ENCODE measurements at regions not wholly inside any gene's neighbourhood (a gene's known extent, or its start where the extent isn't known, plus 50 kb on each side); places are given as distances from the start of the nearest gene placed in this dataset.

- Histone ChIP-seq H3K4me2 (ENCODE audit: low read length) (no peak overlapping the region), H3K36me3 (ENCODE audit: insufficient read depth, low read length) (no peaks in the 10 kb centered on the region), H3K27me3 (ENCODE audit: insufficient read depth, low read depth, low read length) (no peaks in the 10 kb centered on the region), H3K9me3 (ENCODE audit: low read length) (no peaks in the 10 kb centered on the region), H4K20me1 (ENCODE audit: insufficient read depth) (no peaks in the 10 kb centered on the region), H3K4me3 (ENCODE audit: low read length) (no peak overlapping the region), H3K9me2 (ENCODE audit: insufficient read depth, low read length) (no peaks in the 10 kb centered on the region), H3F3A (ENCODE audit: insufficient read depth, low read length, poor library complexity, severe bottlenecking) (no peaks in the 10 kb centered on the region), H3K9ac (ENCODE audit: low read length) (no peak overlapping the region), H2AFZ (ENCODE audit: low read depth, low read length) (no peak overlapping the region), H3K27ac (ENCODE audit: low read length) (no peak overlapping the region), H3K79me2 (replicated peaks; ENCODE audit: insufficient read depth, low read length) (no peaks in the 10 kb centered on the region)
- TF ChIP-seq EZH2 (IDR thresholded peaks at IDR 0.05; ENCODE audit: borderline replicate concordance, insufficient read depth, low read length, poor library complexity, severe bottlenecking) (no peak), CTCF (IDR thresholded peaks at IDR 0.05; ENCODE audit: poor library complexity, severe bottlenecking) (no peak), TAF1 (IDR thresholded peaks at IDR 0.05; ENCODE audit: low read depth) (no peak), MXI1 (conservative IDR thresholded peaks at IDR 0.05; ENCODE audit: poor library complexity, severe bottlenecking) (no peak), EP300 (conservative IDR thresholded peaks at IDR 0.05; ENCODE audit: poor library complexity, severe bottlenecking) (no peak), POLR2AphosphoS5 (IDR thresholded peaks at IDR 0.05) (no peak), SMC3 (conservative IDR thresholded peaks at IDR 0.05; ENCODE audit: poor library complexity) (no peak), REST (IDR thresholded peaks at IDR 0.05; ENCODE audit: borderline replicate concordance) (no peak), RAD21 (conservative IDR thresholded peaks at IDR 0.05) (no peak)
Observed at GRCh38 chr4:107518076-107518475, 202.0 kb downstream of the PAPSS1 start.

DNA sequence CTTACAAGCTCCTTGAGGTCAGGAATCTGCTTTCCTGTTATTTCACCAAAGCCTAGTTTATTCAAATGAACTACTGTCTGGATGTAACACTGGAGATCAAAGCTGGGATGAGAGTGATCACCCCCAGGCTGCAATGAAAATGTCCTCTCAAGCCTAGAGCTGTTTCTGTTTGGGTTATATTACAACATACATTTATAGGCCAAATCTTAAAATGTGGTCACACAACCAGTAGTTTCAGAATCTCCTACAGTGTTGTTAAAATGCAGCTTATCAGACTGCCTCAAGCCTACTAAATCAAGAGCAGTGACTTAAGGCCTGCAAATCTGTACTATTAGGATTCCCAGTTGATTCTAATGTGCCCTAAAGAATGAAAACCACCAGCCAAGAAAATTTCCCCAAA is 207.5 kb downstream of the PAPSS1 start:
- Histone ChIP-seq H4K20me1 (ENCODE audit: insufficient read depth) (no peaks in the 10 kb centered on the region), H3K9me3 (ENCODE audit: low read length) (no peaks in the 10 kb centered on the region), H3K27ac (ENCODE audit: low read length) (no peak overlapping the region), H3K9ac (ENCODE audit: low read length) (no peak overlapping the region), H3K4me2 (ENCODE audit: low read length) (no peak overlapping the region), H3K27me3 (ENCODE audit: insufficient read depth, low read depth, low read length) (no peaks in the 10 kb centered on the region), H3K79me2 (replicated peaks; ENCODE audit: insufficient read depth, low read length) (no peaks in the 10 kb centered on the region), H3K36me3 (ENCODE audit: insufficient read depth, low read length) (no peaks in the 10 kb centered on the region), H3K4me3 (ENCODE audit: low read length) (no peak overlapping the region), H3F3A (ENCODE audit: insufficient read depth, low read length, poor library complexity, severe bottlenecking) (no peaks in the 10 kb centered on the region), H3K9me2 (ENCODE audit: insufficient read depth, low read length) (no peaks in the 10 kb centered on the region), H2AFZ (ENCODE audit: low read depth, low read length) (no peak overlapping the region)
- TF ChIP-seq EZH2 (IDR thresholded peaks at IDR 0.05; ENCODE audit: borderline replicate concordance, insufficient read depth, low read length, poor library complexity, severe bottlenecking) (no peak), SMC3 (conservative IDR thresholded peaks at IDR 0.05; ENCODE audit: poor library complexity) (no peak), REST (IDR thresholded peaks at IDR 0.05; ENCODE audit: borderline replicate concordance) (no peak), RAD21 (conservative IDR thresholded peaks at IDR 0.05) (no peak), POLR2AphosphoS5 (IDR thresholded peaks at IDR 0.05) (no peak), EP300 (conservative IDR thresholded peaks at IDR 0.05; ENCODE audit: poor library complexity, severe bottlenecking) (no peak), MXI1 (conservative IDR thresholded peaks at IDR 0.05; ENCODE audit: poor library complexity, severe bottlenecking) (no peak), CTCF (IDR thresholded peaks at IDR 0.05; ENCODE audit: poor library complexity, severe bottlenecking) (no peak), TAF1 (IDR thresholded peaks at IDR 0.05; ENCODE audit: low read depth) (no peak)

All from neural cell (in vitro differentiated cells).